H1 (cell line): ENCODE measurements at regions not wholly inside any gene's neighbourhood (a gene's known extent, or its start where the extent isn't known, plus 50 kb on each side); places are given as distances from the start of the nearest gene placed in this dataset.

Experiments
- CTCF ChIA-PET: fragments of 300-600 bp; sonication (Branson Sonifier 250); formaldehyde crosslinking; loops from one replicate; lab custom pipeline; 2021; ENCODE audit not compliant: partially characterized antibody; lab: Charles Lee
- POLR2A ChIA-PET: fragments of 300-600 bp; sonication (Branson Sonifier 250); formaldehyde crosslinking; loops from one replicate; lab custom pipeline; 2021; ENCODE audit warnings: inconsistent platforms; ENCODE audit not compliant: partially characterized antibody; lab: Charles Lee
- DNase-seq, 2 experiments: peaks; one replicate each; pipeline versions ENCODE4 v3.0.0 to v3.0.0-alpha.2; 2010 to 2022; ENCODE audit warnings: low spot score in 2 of 2, low read depth in 1 of 2, mixed read lengths in 1 of 2
- FAIRE-seq: peaks from 2 replicates; lab custom pipeline; 2011; peaks lifted over from hg19 to GRCh38; lab: Jason Lieb, UNC
- H2AFZ ChIP-seq: 2 replicates; pipeline ENCODE4 v1.8.1; 2012; ENCODE audit warnings: low read length, inconsistent platforms
- H2AK5ac ChIP-seq: 2 replicates; pipeline ENCODE4 v1.6.1; 2013; ENCODE audit warnings: low read depth, low read length
- H2BK120ac ChIP-seq: replicated peaks from 2 replicates; pipeline ENCODE3; 2013; ENCODE audit warnings: low read depth, low read length, inconsistent platforms
- H2BK12ac ChIP-seq: 2 replicates; pipeline ENCODE4 v1.6.1; 2013; ENCODE audit warnings: low read depth, low read length
- H2BK15ac ChIP-seq: 2 replicates; pipeline ENCODE4 v1.6.1; 2013; ENCODE audit warnings: low read length
- H2BK20ac ChIP-seq: 2 replicates; pipeline ENCODE4 v1.6.1; 2013; ENCODE audit warnings: low read length
- H2BK5ac ChIP-seq: 2 replicates; pipeline ENCODE4 v1.6.1; 2013; ENCODE audit warnings: low read depth, low read length
- H3K14ac ChIP-seq: 2 replicates; pipeline ENCODE4 v1.6.1; 2013; ENCODE audit warnings: inconsistent platforms; ENCODE audit not compliant: insufficient read length
- H3K18ac ChIP-seq: 2 replicates; pipeline ENCODE4 v1.6.1; 2013; ENCODE audit warnings: low read length; ENCODE audit errors: extremely low read depth
- H3K23ac ChIP-seq: 2 replicates; pipeline ENCODE4 v1.6.1; 2013; ENCODE audit warnings: inconsistent platforms; ENCODE audit not compliant: insufficient read length
- H3K23me2 ChIP-seq: 2 replicates; pipeline ENCODE4 v1.6.1; 2013; ENCODE audit warnings: low read depth, low read length
- H3K27ac ChIP-seq: 2 replicates; pipeline ENCODE4 v1.6.1; 2011; ENCODE audit warnings: low read depth, low read length, inconsistent platforms
- H3K27me3 ChIP-seq, 4 experiments: replicated peaks in 1 of 4; 1 replicate in 1 of 4; 2 replicates in 3 of 4; pipeline versions ENCODE4 v1.6.1 to v1.8.1; 2011 to 2013; ENCODE audit warnings: low read length in 3 of 4, mild to moderate bottlenecking in 3 of 4, inconsistent platforms in 2 of 4, mixed read lengths in 2 of 4, moderate library complexity in 1 of 4; ENCODE audit not compliant: control insufficient read depth in 3 of 4, insufficient read depth in 3 of 4; ENCODE audit errors: extremely low read depth in 1 of 4
- H3K36me3 ChIP-seq, 4 experiments: 2 replicates each; pipeline versions ENCODE4 v1.6.1 to v1.8.1; 2011 to 2013; ENCODE audit warnings: mild to moderate bottlenecking in 4 of 4, low read length in 3 of 4, moderate library complexity in 2 of 4, control low read depth in 1 of 4, inconsistent platforms in 1 of 4; ENCODE audit not compliant: insufficient read depth in 4 of 4, control insufficient read depth in 2 of 4
- H3K4ac ChIP-seq: replicated peaks from 2 replicates; pipeline ENCODE3; 2013; ENCODE audit warnings: low read length, low read depth, mixed read lengths, inconsistent platforms; ENCODE audit not compliant: insufficient read length
- H3K4me1 ChIP-seq, 4 experiments: replicated peaks in 1 of 4; 1 replicate in 1 of 4; 2 replicates in 3 of 4; pipeline versions ENCODE4 v1.6.1 to v1.8.1; 2011 to 2013; ENCODE audit warnings: low read length in 3 of 4, inconsistent platforms in 2 of 4, mixed read lengths in 1 of 4; ENCODE audit not compliant: insufficient read depth in 4 of 4, control insufficient read depth in 3 of 4
- H3K4me2 ChIP-seq, 2 experiments: 2 replicates each; pipeline versions ENCODE4 v1.6.1 to v1.8.1; 2011 to 2013; ENCODE audit warnings: low read depth in 2 of 2, low read length in 2 of 2, control low read depth in 1 of 2, inconsistent platforms in 1 of 2, mild to moderate bottlenecking in 1 of 2; ENCODE audit not compliant: insufficient read depth in 1 of 2
- H3K4me3 ChIP-seq, 4 experiments: fragments of 200-600, 300-600 bp in 1 of 4; sonication (generic), shearing (Covaris generic), sonication (Bioruptor Twin) in 1 of 4; 2 replicates each; pipeline versions ENCODE4 v1.5.1 to v1.8.1; 2011 to 2016; ENCODE audit warnings: low read length in 4 of 4, low read depth in 3 of 4, control low read depth in 2 of 4, inconsistent platforms in 2 of 4, mild to moderate bottlenecking in 2 of 4, mixed read lengths in 1 of 4, moderate library complexity in 1 of 4; ENCODE audit not compliant: insufficient read depth in 2 of 4; ENCODE audit errors: extremely low read depth in 1 of 4
- H3K56ac ChIP-seq: replicated peaks from 2 replicates; pipeline ENCODE3; 2013; ENCODE audit warnings: low read depth, mild to moderate bottlenecking, mixed read lengths, low read length, inconsistent platforms; ENCODE audit not compliant: insufficient read length
- H3K79me1 ChIP-seq: 2 replicates; pipeline ENCODE4 v1.6.1; 2013; ENCODE audit warnings: low read depth, low read length, control low read depth
- H3K79me2 ChIP-seq, 2 experiments: 2 replicates each; pipeline versions ENCODE4 v1.6.1 to v1.8.1; 2012 to 2013; ENCODE audit warnings: low read length in 2 of 2, mild to moderate bottlenecking in 2 of 2, inconsistent platforms in 1 of 2; ENCODE audit not compliant: insufficient read depth in 2 of 2, control insufficient read depth in 1 of 2
- H3K9ac ChIP-seq, 4 experiments: replicated peaks in 1 of 4; 1 replicate in 1 of 4; 2 replicates in 3 of 4; pipeline versions ENCODE4 v1.6.1 to v1.8.1; 2011 to 2013; ENCODE audit warnings: low read depth in 3 of 4, low read length in 3 of 4, control low read depth in 2 of 4, mild to moderate bottlenecking in 2 of 4, moderate library complexity in 2 of 4, inconsistent platforms in 1 of 4; ENCODE audit errors: extremely low read depth in 1 of 4
- H3K9me3 ChIP-seq, 2 experiments: 2 replicates each; pipeline versions ENCODE4 v1.6.1 to v1.8.1; 2012 to 2013; ENCODE audit warnings: mild to moderate bottlenecking in 2 of 2, moderate library complexity in 2 of 2, control low read depth in 1 of 2, inconsistent platforms in 1 of 2, low read depth in 1 of 2, low read length in 1 of 2, mixed read lengths in 1 of 2; ENCODE audit not compliant: insufficient read depth in 2 of 2
- H4K20me1 ChIP-seq, 2 experiments: replicated peaks in 1 of 2; 2 replicates each; pipeline versions ENCODE3 to v1.8.1; 2011 to 2013; ENCODE audit warnings: inconsistent platforms in 2 of 2, low read length in 2 of 2, mild to moderate bottlenecking in 1 of 2; ENCODE audit not compliant: insufficient read depth in 2 of 2, control insufficient read depth in 1 of 2
- H4K5ac ChIP-seq: 2 replicates; pipeline ENCODE4 v1.6.1; 2013; ENCODE audit warnings: low read length, low read depth, mixed read lengths, inconsistent platforms; ENCODE audit not compliant: insufficient read length
- H4K8ac ChIP-seq: 2 replicates; pipeline ENCODE4 v1.8.0; 2013; ENCODE audit warnings: mild to moderate bottlenecking, moderate library complexity, low read length, inconsistent platforms; ENCODE audit not compliant: insufficient read depth; ENCODE audit errors: extremely low read depth
- H4K91ac ChIP-seq: replicated peaks from 2 replicates; pipeline ENCODE3; 2013; ENCODE audit warnings: low read length, mixed read lengths, inconsistent platforms; ENCODE audit not compliant: insufficient read length
- ATF3 ChIP-seq: IDR thresholded peaks from 2 replicates; pipeline ENCODE4 v1.6.1; 2011; ENCODE audit warnings: low read depth, mild to moderate bottlenecking, low read length; ENCODE audit not compliant: insufficient read depth
- BACH1 ChIP-seq: IDR thresholded peaks from 2 replicates; pipeline ENCODE4 v1.6.1; 2012; ENCODE audit warnings: low read length, improper control_type of control experiment
- CHD1 ChIP-seq: IDR thresholded peaks from 2 replicates; pipeline ENCODE4 v1.6.1; 2012; ENCODE audit warnings: low read depth, low read length, improper control_type of control experiment
- CREB1 ChIP-seq: IDR thresholded peaks from 2 replicates; pipeline ENCODE4 v1.6.1; 2012; ENCODE audit warnings: inconsistent platforms
- JUN ChIP-seq: IDR thresholded peaks from 2 replicates; pipeline ENCODE4 v1.6.1; 2011; ENCODE audit warnings: low read depth, mild to moderate bottlenecking, improper control_type of control experiment, low read length
- NRF1 ChIP-seq: IDR thresholded peaks from 2 replicates; pipeline ENCODE4 v1.6.1; 2011; ENCODE audit warnings: mild to moderate bottlenecking, low read depth, low read length, improper control_type of control experiment
- SRF ChIP-seq: IDR thresholded peaks from 2 replicates; pipeline ENCODE4 v1.6.1; 2011; ENCODE audit warnings: mild to moderate bottlenecking, low read depth, low read length, moderate library complexity
- TEAD4 ChIP-seq: IDR thresholded peaks from 2 replicates; pipeline ENCODE4 v1.6.1; 2012; ENCODE audit warnings: low read depth, low read length, inconsistent platforms, mixed read lengths
- WGBS, 2 experiments: shearing (Covaris generic) in 1 of 2; methylation state at CpG; one replicate each; pipeline versions ENCODE4 v1.1.6 to v1.1.7; 2013 to 2015; ENCODE audit warnings: low lambda C conversion rate in 2 of 2, mixed read lengths in 2 of 2, inconsistent platforms in 1 of 2, low coverage in 1 of 2, missing lambda C conversion rate in 1 of 2; ENCODE audit not compliant: insufficient replicate concordance in 2 of 2, insufficient coverage in 1 of 2, insufficient read length in 1 of 2; ENCODE audit errors: extremely low coverage in 1 of 2, missing lambda C conversion rate in 1 of 2; 5-methylcytosine and 5-hydroxymethylcytosine counted together

DNA sequence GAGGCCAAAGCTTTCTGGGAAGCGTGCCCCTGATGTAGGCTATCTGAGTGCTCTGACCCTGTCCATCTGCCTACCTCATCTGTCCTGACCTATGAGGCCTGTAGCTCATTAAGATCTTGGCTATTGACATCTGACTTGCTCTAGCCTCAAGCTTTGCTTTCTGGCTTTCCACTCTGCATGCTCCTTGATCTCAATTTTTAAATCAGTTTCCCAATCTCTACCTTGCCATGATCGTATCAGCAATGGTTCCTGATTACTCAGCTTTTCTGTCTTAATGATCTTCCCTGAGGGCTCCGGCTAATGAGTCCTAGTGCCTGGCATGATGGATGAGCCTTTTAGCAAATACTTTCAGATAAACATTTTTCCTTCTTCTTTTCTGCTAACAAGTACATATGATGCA, 262.0 kb downstream of the NDFIP2 start:
- Histone ChIP-seq H3K4ac (no peak overlapping the region), H3K79me1 (no peaks in the 10 kb centered on the region), H3K9ac (no peak overlapping the region), H3K18ac (no peak overlapping the region), H4K91ac (no peak overlapping the region), H3K4me2 (no peak overlapping the region), H3K9me3 (no peaks in the 10 kb centered on the region), H2AFZ (no peak overlapping the region), H3K56ac (no peak overlapping the region), H2BK20ac (no peak overlapping the region), H3K4me1 (no peaks in the 10 kb centered on the region), H2BK12ac (no peak overlapping the region), H3K4me3 (no peak overlapping the region), H3K36me3 (no peaks in the 10 kb centered on the region), H3K14ac (no peak overlapping the region), H4K8ac (no peak overlapping the region), H2BK15ac (no peak overlapping the region), H3K27me3 (no peaks in the 10 kb centered on the region), H2BK120ac (no peak overlapping the region), H3K23ac (no peak overlapping the region), H3K79me2 (no peaks in the 10 kb centered on the region), H4K20me1 (no peaks in the 10 kb centered on the region), H3K23me2 (no peaks in the 10 kb centered on the region), H4K5ac (no peak overlapping the region), H2AK5ac (no peak overlapping the region), H3K27ac (no peak overlapping the region), H2BK5ac (no peak overlapping the region)
- DNase-seq, result no peak
- TF ChIP-seq SRF (no peak), NRF1 (no peak), CREB1 (no peak), BACH1 (no peak), JUN (no peak), CHD1 (no peak), TEAD4 (no peak), ATF3 (no peak)
- WGBS, 2 experiments, result 88% methylated on average over 3 of the region's 3 CpGs; no CpG with 5 or more reads in 1 of the 2 experiments
- POLR2A ChIA-PET, result no interaction called here
- CTCF ChIA-PET, result interaction anchor here (0.6 kb wide), 1 partner anchor 354 kb away, joined by 5 read pairs; no protein-coding TSS in a partner anchor
- FAIRE-seq, result no peak
